PC-9 (cell line): ENCODE measurements at regions not wholly inside any gene's neighbourhood (a gene's known extent, or its start where the extent isn't known, plus 50 kb on each side); places are given as distances from the start of the nearest gene placed in this dataset.

Source experiments
- EZH2 ChIP-seq: fragments of 200-600 bp; sonication (generic); IDR thresholded peaks from 2 replicates; pipeline ENCODE4 v1.8.0; 2017; ENCODE audit warnings: antibody characterized with exemption, low read depth
- TF ChIP-seq, protein P1 (sequence below): fragments of 200-600 bp; sonication (generic); conservative IDR thresholded peaks from 2 replicates; pipeline ENCODE4 v1.6.1; 2017; ENCODE audit warnings: mixed run types, antibody characterized with exemption, mild to moderate bottlenecking, moderate library complexity

DNA sequence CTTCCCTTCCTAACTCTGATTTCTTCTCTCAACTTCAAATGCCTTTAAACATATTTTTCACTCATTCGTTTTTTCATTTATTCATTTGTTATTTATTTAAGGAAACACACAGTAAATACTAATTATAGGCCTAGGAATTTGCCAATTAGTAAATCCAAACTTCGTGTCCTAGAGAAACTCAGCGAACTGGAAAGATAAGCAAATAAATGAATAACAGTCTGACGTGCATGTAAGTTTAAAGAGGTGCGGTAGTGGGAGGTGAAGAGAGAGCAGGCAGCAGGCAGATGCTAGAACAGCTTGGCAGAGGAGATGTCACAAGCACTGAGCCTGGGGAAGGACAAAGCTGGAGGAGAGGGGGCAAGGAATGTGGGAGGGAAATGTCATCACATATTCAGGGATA is 228.2 kb downstream of the DPY19L2 start:
- TF ChIP-seq, protein P1, sequence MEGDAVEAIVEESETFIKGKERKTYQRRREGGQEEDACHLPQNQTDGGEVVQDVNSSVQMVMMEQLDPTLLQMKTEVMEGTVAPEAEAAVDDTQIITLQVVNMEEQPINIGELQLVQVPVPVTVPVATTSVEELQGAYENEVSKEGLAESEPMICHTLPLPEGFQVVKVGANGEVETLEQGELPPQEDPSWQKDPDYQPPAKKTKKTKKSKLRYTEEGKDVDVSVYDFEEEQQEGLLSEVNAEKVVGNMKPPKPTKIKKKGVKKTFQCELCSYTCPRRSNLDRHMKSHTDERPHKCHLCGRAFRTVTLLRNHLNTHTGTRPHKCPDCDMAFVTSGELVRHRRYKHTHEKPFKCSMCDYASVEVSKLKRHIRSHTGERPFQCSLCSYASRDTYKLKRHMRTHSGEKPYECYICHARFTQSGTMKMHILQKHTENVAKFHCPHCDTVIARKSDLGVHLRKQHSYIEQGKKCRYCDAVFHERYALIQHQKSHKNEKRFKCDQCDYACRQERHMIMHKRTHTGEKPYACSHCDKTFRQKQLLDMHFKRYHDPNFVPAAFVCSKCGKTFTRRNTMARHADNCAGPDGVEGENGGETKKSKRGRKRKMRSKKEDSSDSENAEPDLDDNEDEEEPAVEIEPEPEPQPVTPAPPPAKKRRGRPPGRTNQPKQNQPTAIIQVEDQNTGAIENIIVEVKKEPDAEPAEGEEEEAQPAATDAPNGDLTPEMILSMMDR = no peak
- no peak for TF ChIP-seq EZH2
